ENCODE measurements at regions not wholly inside any gene's neighbourhood (a gene's known extent, or its start where the extent isn't known, plus 50 kb on each side); places are given as distances from the start of the nearest gene placed in this dataset.

GRCh38 chr2:10246831-10247230 lies 55.9 kb upstream of the HPCAL1 start:
- TF ChIP-seq, protein P1, sequence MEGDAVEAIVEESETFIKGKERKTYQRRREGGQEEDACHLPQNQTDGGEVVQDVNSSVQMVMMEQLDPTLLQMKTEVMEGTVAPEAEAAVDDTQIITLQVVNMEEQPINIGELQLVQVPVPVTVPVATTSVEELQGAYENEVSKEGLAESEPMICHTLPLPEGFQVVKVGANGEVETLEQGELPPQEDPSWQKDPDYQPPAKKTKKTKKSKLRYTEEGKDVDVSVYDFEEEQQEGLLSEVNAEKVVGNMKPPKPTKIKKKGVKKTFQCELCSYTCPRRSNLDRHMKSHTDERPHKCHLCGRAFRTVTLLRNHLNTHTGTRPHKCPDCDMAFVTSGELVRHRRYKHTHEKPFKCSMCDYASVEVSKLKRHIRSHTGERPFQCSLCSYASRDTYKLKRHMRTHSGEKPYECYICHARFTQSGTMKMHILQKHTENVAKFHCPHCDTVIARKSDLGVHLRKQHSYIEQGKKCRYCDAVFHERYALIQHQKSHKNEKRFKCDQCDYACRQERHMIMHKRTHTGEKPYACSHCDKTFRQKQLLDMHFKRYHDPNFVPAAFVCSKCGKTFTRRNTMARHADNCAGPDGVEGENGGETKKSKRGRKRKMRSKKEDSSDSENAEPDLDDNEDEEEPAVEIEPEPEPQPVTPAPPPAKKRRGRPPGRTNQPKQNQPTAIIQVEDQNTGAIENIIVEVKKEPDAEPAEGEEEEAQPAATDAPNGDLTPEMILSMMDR (conservative IDR thresholded peaks at IDR 0.05 in 1 of 2, IDR thresholded peaks at IDR 0.05 in 1 of 2; ENCODE audit: low read depth in 1 of 2, low read length in 2 of 2), result no peak
- TF ChIP-seq EZH2 (IDR thresholded peaks at IDR 0.05; ENCODE audit: low read length, missing control alignments), result no peak
